Upper lobe of left lung (tissue), 6 donors: ENCODE measurements at regions not wholly inside any gene's neighbourhood (a gene's known extent, or its start where the extent isn't known, plus 50 kb on each side); places are given as distances from the start of the nearest gene placed in this dataset.

ENCODE experiments used
- ATAC-seq, 2 donors: fragments of 200-7000 bp; cut with Tn5 transposase; one replicate each; pipeline ENCODE4 v1.9.1; 2022; ENCODE audit warnings: mild to moderate bottlenecking in 2 of 2, moderate library complexity in 2 of 2; ENCODE audit not compliant: low FRiP score in 2 of 2
- DNase-seq, 2 donors: peaks; one replicate each; pipeline ENCODE4 v3.0.0-alpha.2; 2019 to 2020
- H3K27ac ChIP-seq, 4 donors: fragments of 200-600 bp; sonication (generic); one replicate each; pipeline ENCODE4 v1.5.1; 2016 to 2019
- H3K27me3 ChIP-seq, 4 donors: fragments of 200-600 bp; sonication (generic); one replicate each; pipeline ENCODE4 v1.5.1; 2017 to 2019
- H3K36me3 ChIP-seq, 4 donors: fragments of 200-600 bp; sonication (generic); one replicate each; pipeline ENCODE4 v1.5.1; 2016 to 2019
- H3K4me1 ChIP-seq, 4 donors: fragments of 200-600 bp; sonication (generic); one replicate each; pipeline ENCODE4 v1.5.1; 2018 to 2019
- H3K4me3 ChIP-seq, 4 donors: fragments of 200-600 bp; sonication (generic); one replicate each; pipeline ENCODE4 v1.5.1; 2017 to 2019; ENCODE audit warnings: mild to moderate bottlenecking in 2 of 4, moderate library complexity in 1 of 4
- H3K9me3 ChIP-seq, 4 donors: fragments of 200-600 bp; sonication (generic); one replicate each; pipeline ENCODE4 v1.5.1; 2018 to 2019
- EP300 ChIP-seq, 4 donors: sonication (generic); formaldehyde crosslinking; IDR thresholded peaks; one replicate each; pipeline ENCODE4 v1.5.1; 2017; ENCODE audit warnings: antibody characterized with exemption in 4 of 4, control low read depth in 2 of 4
- POLR2A ChIP-seq, 4 donors: fragments of 450-650 bp; IDR thresholded peaks; one replicate each; pipeline ENCODE4 v1.5.1; 2016 to 2017; ENCODE audit warnings: antibody characterized with exemption in 4 of 4, mild to moderate bottlenecking in 2 of 4
- POLR2AphosphoS5 ChIP-seq, 2 donors: sonication (generic); formaldehyde crosslinking; IDR thresholded peaks; one replicate each; pipeline ENCODE4 v1.5.1; 2017; ENCODE audit warnings: antibody characterized with exemption in 2 of 2
- WGBS, 2 donors: methylation state at CpG; one replicate each; pipeline ENCODE4 v1.1.5; 2017 to 2018; 5-methylcytosine and 5-hydroxymethylcytosine counted together
- TF ChIP-seq, protein P1 (sequence below), 6 experiments: fragments of 450-650 bp in 4 of 6; fragments of 200-600 bp in 2 of 6; sonication (generic) in 2 of 6; IDR thresholded peaks; one replicate each; pipeline ENCODE4 v1.5.1; 2016 to 2019; ENCODE audit warnings: antibody characterized with exemption in 6 of 6
- donor health status: DM: no; HTN: no; CAD: no; lungs with moderate emphysema.
- donor health status: DM: no; HTN: yes; CAD: no; lungs with severe emphysema.

DNA sequence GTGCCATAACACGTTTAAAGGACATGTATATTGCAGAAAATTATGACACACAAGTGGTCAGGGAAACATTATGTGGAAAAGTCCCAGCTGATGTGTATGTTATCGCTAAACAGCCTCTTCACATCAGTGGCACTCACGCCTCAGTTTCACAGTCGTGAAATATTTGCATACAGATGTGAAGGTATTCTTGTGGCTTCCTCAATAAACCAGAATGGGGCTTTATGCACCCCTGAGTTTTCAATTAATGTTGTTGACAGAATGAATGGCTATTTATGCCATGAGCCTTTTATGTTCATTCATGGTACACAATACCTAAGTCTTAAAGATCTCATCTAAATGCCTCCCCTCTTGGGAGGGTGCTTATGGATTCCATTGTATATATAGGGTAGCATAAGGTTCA lies 202.1 kb upstream of the ADGRL2 start:
- Histone ChIP-seq H3K4me3 (no peak overlapping the region), H3K36me3 (no peaks in the 10 kb centered on the region), H3K27ac (no peak overlapping the region), H3K27me3 (no peaks in the 10 kb centered on the region), H3K4me1 (no peaks in the 10 kb centered on the region), H3K9me3 (no peaks in the 10 kb centered on the region)
- ATAC-seq (no peak), DNase-seq (no peak)
- TF ChIP-seq POLR2A (IDR thresholded peaks at IDR 0.05) (no peak), POLR2AphosphoS5 (IDR thresholded peaks at IDR 0.05) (no peak), EP300 (IDR thresholded peaks at IDR 0.05) (no peak)
- TF ChIP-seq, protein P1, sequence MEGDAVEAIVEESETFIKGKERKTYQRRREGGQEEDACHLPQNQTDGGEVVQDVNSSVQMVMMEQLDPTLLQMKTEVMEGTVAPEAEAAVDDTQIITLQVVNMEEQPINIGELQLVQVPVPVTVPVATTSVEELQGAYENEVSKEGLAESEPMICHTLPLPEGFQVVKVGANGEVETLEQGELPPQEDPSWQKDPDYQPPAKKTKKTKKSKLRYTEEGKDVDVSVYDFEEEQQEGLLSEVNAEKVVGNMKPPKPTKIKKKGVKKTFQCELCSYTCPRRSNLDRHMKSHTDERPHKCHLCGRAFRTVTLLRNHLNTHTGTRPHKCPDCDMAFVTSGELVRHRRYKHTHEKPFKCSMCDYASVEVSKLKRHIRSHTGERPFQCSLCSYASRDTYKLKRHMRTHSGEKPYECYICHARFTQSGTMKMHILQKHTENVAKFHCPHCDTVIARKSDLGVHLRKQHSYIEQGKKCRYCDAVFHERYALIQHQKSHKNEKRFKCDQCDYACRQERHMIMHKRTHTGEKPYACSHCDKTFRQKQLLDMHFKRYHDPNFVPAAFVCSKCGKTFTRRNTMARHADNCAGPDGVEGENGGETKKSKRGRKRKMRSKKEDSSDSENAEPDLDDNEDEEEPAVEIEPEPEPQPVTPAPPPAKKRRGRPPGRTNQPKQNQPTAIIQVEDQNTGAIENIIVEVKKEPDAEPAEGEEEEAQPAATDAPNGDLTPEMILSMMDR (IDR thresholded peaks at IDR 0.05) = no peak
- 77 to 90% methylated on average over 4 of the region's 4 CpGs for WGBS, 2 donors

DNA sequence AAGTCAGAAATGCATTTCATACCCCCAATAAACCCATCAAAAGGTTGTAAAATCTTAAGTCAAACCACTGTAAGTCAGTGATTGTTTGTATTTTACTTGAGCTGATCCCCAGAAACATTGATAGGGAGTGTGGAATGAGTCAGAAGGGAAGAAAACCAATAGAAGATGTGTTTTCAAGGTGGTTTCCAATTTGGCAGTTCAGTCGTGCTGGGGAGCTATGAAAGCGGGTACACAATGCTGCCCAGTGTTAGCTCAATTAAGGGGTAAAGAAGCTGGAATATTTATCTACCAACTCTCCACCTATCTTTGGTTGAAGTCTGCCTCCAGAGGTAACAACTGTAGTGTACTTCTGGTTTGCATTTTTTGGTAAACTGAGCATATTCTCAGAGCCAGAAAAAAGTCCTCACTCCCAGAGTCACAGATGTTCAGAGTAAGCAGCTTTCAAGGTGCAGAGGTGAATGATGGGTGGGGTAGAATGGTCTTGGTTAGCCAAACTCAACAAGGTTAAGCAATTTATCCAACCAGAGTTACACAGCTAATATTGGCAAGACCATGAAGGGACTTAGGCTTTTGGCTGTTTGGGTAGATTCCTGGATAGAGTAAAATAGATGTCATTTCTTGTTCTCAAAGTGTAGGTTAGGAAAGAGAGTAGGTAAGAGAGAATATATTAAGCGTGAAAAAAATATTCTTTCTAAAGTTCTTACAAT lies 202.9 kb upstream of the ADGRL2 start:
- Histone ChIP-seq H3K27me3 (no peaks in the 10 kb centered on the region), H3K4me3 (no peak overlapping the region), H3K4me1 (no peaks in the 10 kb centered on the region), H3K9me3 (no peaks in the 10 kb centered on the region), H3K36me3 (no peaks in the 10 kb centered on the region), H3K27ac (no peak overlapping the region)
- 88 to 91% methylated on average over 3 of the region's 3 CpGs for WGBS, 2 donors
- DNase-seq (no peak), ATAC-seq (no peak)
- TF ChIP-seq POLR2AphosphoS5 (IDR thresholded peaks at IDR 0.05) (no peak), EP300 (IDR thresholded peaks at IDR 0.05) (no peak), POLR2A (IDR thresholded peaks at IDR 0.05) (no peak)
- TF ChIP-seq, protein P1 (IDR thresholded peaks at IDR 0.05) = no peak

DNA sequence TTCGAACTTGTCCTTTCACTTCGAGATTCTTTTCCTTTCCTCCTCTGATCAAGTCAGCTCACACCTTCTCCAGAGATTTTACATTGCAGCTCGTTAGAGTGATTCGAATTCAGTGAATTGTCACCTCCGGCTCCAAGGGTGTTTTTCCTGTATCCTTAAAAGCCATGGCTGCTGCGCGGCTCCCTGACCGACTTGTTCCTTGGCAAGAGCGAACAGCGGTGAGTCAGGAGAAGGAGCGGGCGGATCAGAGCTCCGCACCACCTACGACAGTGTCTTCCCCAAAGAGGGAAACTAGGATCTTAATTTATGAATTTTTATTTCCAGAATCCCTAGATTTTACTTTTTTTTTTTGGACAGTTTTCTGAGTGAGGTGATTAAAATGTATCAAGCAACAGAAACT lies 204.4 kb upstream of the ADGRL2 start:
- 95 to 98% methylated on average over 14 of the region's 14 CpGs for WGBS, 2 donors
- Histone ChIP-seq H3K27ac (no peak overlapping the region), H3K27me3 (no peaks in the 10 kb centered on the region), H3K36me3 (no peaks in the 10 kb centered on the region), H3K4me3 (no peak overlapping the region), H3K4me1 (no peaks in the 10 kb centered on the region), H3K9me3 (no peaks in the 10 kb centered on the region)
- no peak for ATAC-seq
- peak in 1 of 2 donors; percentile 5 for DNase-seq
- TF ChIP-seq POLR2AphosphoS5 (IDR thresholded peaks at IDR 0.05) (no peak), EP300 (IDR thresholded peaks at IDR 0.05) (no peak), POLR2A (IDR thresholded peaks at IDR 0.05) (no peak)
- TF ChIP-seq, protein P1 (IDR thresholded peaks at IDR 0.05) = no peak

DNA sequence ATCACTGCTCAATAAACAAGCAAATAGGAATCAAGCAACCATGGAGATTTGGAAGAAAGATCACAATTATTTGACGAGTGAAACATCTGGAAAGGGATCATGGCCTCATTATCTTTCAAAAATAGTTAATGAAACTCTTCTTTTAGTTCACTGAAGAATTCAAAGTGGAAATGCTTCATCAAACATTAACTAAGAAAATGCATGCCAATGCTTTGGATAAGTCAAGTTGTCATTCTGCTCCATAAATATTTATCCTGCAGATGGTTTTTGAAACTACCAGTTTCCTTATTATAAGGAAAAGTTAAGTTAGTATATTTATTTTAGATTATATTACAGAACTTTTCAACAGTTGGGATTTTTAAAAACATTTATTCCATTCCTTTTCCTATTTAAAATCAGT lies 206.5 kb upstream of the ADGRL2 start:
- H3K27me3 ChIP-seq = no peaks in the 10 kb centered on the region
- no peaks in the 10 kb centered on the region for H3K4me1 ChIP-seq
- H3K27ac ChIP-seq = no peak overlapping the region
- H3K9me3 ChIP-seq = no peaks in the 10 kb centered on the region
- ATAC-seq (no peak), DNase-seq (no peak)
- H3K4me3 ChIP-seq = no peak overlapping the region
- WGBS, 2 donors = 36 to 45% methylated on average over 1 of the region's 1 CpG
- TF ChIP-seq, protein P1 (IDR thresholded peaks at IDR 0.05) = no peak
- no peak for TF ChIP-seq POLR2A (IDR thresholded peaks at IDR 0.05)
- no peak for TF ChIP-seq POLR2AphosphoS5 (IDR thresholded peaks at IDR 0.05)
- no peak for TF ChIP-seq EP300 (IDR thresholded peaks at IDR 0.05)
- no peaks in the 10 kb centered on the region for H3K36me3 ChIP-seq

DNA sequence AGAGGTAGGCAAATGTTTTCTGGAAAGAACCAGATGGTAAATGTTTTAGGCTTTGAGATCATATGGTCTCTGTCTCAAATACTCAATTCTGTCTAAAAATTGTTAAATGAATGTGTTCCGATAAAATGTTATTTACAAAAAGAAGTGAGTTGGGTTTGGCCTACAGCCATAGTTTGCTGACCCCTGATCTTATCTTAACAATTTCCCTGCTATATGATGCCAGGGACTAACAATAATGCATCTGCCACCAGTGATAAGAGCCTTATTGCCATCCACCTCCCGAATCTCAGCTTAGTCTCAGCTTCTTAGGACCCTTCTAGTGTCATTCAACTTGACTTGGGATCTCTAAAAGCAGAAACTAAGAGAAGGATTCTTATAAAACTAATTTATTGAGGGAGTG lies 208.5 kb upstream of the ADGRL2 start:
- Histone ChIP-seq H3K27ac (no peak overlapping the region), H3K36me3 (no peaks in the 10 kb centered on the region), H3K27me3 (no peaks in the 10 kb centered on the region), H3K4me1 (no peaks in the 10 kb centered on the region), H3K4me3 (no peak overlapping the region), H3K9me3 (no peaks in the 10 kb centered on the region)
- TF ChIP-seq POLR2A (IDR thresholded peaks at IDR 0.05) (no peak), EP300 (IDR thresholded peaks at IDR 0.05) (no peak), POLR2AphosphoS5 (IDR thresholded peaks at IDR 0.05) (no peak)
- TF ChIP-seq, protein P1 (IDR thresholded peaks at IDR 0.05) = no peak
- ATAC-seq (no peak), DNase-seq (no peak)
- WGBS, 2 donors = 37 to 50% methylated on average over 2 of the region's 2 CpGs
